ENCODE measurements at regions not wholly inside any gene's neighbourhood (a gene's known extent, or its start where the extent isn't known, plus 50 kb on each side); places are given as distances from the start of the nearest gene placed in this dataset.

DNA sequence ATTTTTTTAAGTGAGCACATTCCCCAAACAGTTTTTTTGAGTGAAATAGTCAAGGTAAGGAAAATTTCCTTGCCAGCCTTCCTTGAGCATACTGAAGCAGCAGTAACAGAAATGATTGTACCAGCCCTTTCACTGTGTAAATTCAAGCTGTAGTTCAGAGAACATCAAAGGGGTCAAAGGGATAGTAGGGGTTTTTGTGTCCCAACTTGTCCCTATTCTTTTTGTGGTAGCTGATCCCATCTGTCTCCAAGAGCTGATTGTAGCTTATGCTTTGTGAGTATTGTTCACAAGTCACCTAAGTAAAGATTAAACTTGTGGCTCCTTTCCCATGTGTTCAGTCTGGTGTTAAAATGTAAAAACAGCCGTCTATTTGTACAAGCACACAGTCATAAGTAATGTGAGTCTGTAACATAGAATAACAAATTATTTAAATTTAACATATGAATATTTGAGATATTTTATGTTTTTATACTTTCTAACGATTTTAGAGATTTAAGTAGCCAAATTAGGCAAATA, 185.0 kb downstream of the CENPW start:
- TF ChIP-seq EP300 (IDR thresholded peaks at IDR 0.05) (no peak), POLR2A (IDR thresholded peaks at IDR 0.05; ENCODE audit: low read depth) (no peak)
- TF ChIP-seq, protein P1, sequence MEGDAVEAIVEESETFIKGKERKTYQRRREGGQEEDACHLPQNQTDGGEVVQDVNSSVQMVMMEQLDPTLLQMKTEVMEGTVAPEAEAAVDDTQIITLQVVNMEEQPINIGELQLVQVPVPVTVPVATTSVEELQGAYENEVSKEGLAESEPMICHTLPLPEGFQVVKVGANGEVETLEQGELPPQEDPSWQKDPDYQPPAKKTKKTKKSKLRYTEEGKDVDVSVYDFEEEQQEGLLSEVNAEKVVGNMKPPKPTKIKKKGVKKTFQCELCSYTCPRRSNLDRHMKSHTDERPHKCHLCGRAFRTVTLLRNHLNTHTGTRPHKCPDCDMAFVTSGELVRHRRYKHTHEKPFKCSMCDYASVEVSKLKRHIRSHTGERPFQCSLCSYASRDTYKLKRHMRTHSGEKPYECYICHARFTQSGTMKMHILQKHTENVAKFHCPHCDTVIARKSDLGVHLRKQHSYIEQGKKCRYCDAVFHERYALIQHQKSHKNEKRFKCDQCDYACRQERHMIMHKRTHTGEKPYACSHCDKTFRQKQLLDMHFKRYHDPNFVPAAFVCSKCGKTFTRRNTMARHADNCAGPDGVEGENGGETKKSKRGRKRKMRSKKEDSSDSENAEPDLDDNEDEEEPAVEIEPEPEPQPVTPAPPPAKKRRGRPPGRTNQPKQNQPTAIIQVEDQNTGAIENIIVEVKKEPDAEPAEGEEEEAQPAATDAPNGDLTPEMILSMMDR (IDR thresholded peaks at IDR 0.05), result no peak
